GM23338 (cell line): ENCODE measurements at regions not wholly inside any gene's neighbourhood (a gene's known extent, or its start where the extent isn't known, plus 50 kb on each side); places are given as distances from the start of the nearest gene placed in this dataset.

Experiments used
- ATAC-seq: fragments of 200-7000 bp; cut with Tn5 transposase; 3 replicates; pipeline ENCODE4 v1.9.1; 2020
- DNase-seq: peaks from one replicate; pipeline ENCODE4 v3.0.0-alpha.2; 2015; ENCODE audit warnings: low spot score
- H2AFZ ChIP-seq: fragments of 200-600 bp; sonication (generic); 2 replicates; pipeline ENCODE4 v1.8.0; 2016; ENCODE audit warnings: antibody characterized with exemption, mild to moderate bottlenecking, moderate library complexity
- H3F3A ChIP-seq: fragments of 200-600 bp; sonication (generic); replicated peaks from 2 replicates; pipeline ENCODE4 v1.8.0; 2017; ENCODE audit warnings: antibody characterized with exemption, mixed run types, low read depth
- H3K27ac ChIP-seq: fragments of 200-600 bp; sonication (generic); 2 replicates; pipeline ENCODE4 v1.6.1; 2016; ENCODE audit warnings: low read depth
- H3K27me3 ChIP-seq: fragments of 200-600 bp; sonication (generic); 2 replicates; pipeline ENCODE4 v1.8.0; 2016; ENCODE audit warnings: mild to moderate bottlenecking, mixed run types, moderate library complexity; ENCODE audit not compliant: insufficient read depth
- H3K36me3 ChIP-seq: fragments of 200-600 bp; sonication (generic); 2 replicates; pipeline ENCODE4 v1.8.0; 2016; ENCODE audit warnings: mild to moderate bottlenecking; ENCODE audit not compliant: insufficient read depth
- H3K4me1 ChIP-seq: fragments of 200-600 bp; sonication (generic); 2 replicates; pipeline ENCODE4 v1.8.0; 2016; ENCODE audit warnings: mild to moderate bottlenecking, moderate library complexity; ENCODE audit not compliant: insufficient read depth
- H3K4me2 ChIP-seq: fragments of 200-600 bp; sonication (generic); 2 replicates; pipeline ENCODE4 v1.7.1; 2017; ENCODE audit warnings: mixed run types
- H3K4me3 ChIP-seq: fragments of 200-600 bp; sonication (generic); 2 replicates; pipeline ENCODE4 v1.6.1; 2016; ENCODE audit warnings: mixed run types
- H3K79me2 ChIP-seq: fragments of 200-600 bp; sonication (generic); replicated peaks from 2 replicates; pipeline ENCODE4 v1.8.0; 2017; ENCODE audit warnings: mild to moderate bottlenecking; ENCODE audit not compliant: insufficient read depth
- H3K9me2 ChIP-seq: fragments of 200-600 bp; sonication (generic); 2 replicates; pipeline ENCODE4 v1.8.0; 2017; ENCODE audit not compliant: insufficient read depth
- H4K20me1 ChIP-seq: fragments of 200-600 bp; sonication (generic); replicated peaks from 2 replicates; pipeline ENCODE4 v1.8.0; 2017; ENCODE audit warnings: mild to moderate bottlenecking; ENCODE audit not compliant: insufficient read depth
- H3K27ac Mint-ChIP-seq: 2 replicates; pipeline ENCODE4 v1.8.0; 2020; ENCODE audit warnings: inconsistent platforms, mild to moderate bottlenecking, moderate library complexity, mixed read lengths
- H3K27me3 Mint-ChIP-seq: 3 replicates; pipeline ENCODE4 v1.8.0; 2022; ENCODE audit warnings: low read depth, mild to moderate bottlenecking, moderate library complexity, mixed read lengths, inconsistent platforms; ENCODE audit not compliant: insufficient read depth, poor library complexity
- H3K36me3 Mint-ChIP-seq: 3 replicates; pipeline ENCODE4 v1.8.0; 2021; ENCODE audit warnings: low read depth, mild to moderate bottlenecking, inconsistent platforms, moderate library complexity, mixed read lengths
- H3K4me1 Mint-ChIP-seq: 3 replicates; pipeline ENCODE4 v1.8.0; 2020; ENCODE audit warnings: mild to moderate bottlenecking, inconsistent platforms, mixed read lengths
- H3K4me3 Mint-ChIP-seq: 3 replicates; pipeline ENCODE4 v1.8.0; 2021; ENCODE audit warnings: moderate library complexity, mild to moderate bottlenecking, inconsistent platforms, mixed read lengths
- H3K9me3 Mint-ChIP-seq: 3 replicates; pipeline ENCODE4 v1.8.0; 2020; ENCODE audit warnings: moderate library complexity, mild to moderate bottlenecking, inconsistent platforms, mixed read lengths
- CTCF ChIP-seq, 2 experiments: fragments of 200-600 bp in 1 of 2; sonication (generic) in 1 of 2; conservative IDR thresholded peaks; 2 replicates each; pipeline versions ENCODE4 v1.5.1 to v1.6.1; 2016 to 2017; ENCODE audit warnings: antibody characterized with exemption in 2 of 2, low read depth in 2 of 2, mild to moderate bottlenecking in 2 of 2, moderate library complexity in 1 of 2
- EZH2phosphoT487 ChIP-seq: fragments of 200-600 bp; sonication (generic); IDR thresholded peaks from one replicate; pipeline ENCODE4 v1.8.1; 2018; ENCODE audit warnings: antibody characterized with exemption; ENCODE audit not compliant: unreplicated experiment
- POLR2AphosphoS5 ChIP-seq: IDR thresholded peaks from 2 replicates; pipeline ENCODE4 v1.6.1; 2016; ENCODE audit warnings: antibody characterized with exemption, low read depth
- STAT1 ChIP-seq: IDR thresholded peaks from one replicate; pipeline ENCODE4 v1.6.1; 2016; ENCODE audit warnings: antibody characterized with exemption; ENCODE audit not compliant: unreplicated experiment
- TF ChIP-seq, protein P1 (sequence below): fragments of 250-450 bp; sonication (Bioruptor Pico); IDR thresholded peaks from 2 replicates; pipeline ENCODE4 v1.5.0; 2020; ENCODE audit warnings: mild to moderate bottlenecking, moderate library complexity

DNA sequence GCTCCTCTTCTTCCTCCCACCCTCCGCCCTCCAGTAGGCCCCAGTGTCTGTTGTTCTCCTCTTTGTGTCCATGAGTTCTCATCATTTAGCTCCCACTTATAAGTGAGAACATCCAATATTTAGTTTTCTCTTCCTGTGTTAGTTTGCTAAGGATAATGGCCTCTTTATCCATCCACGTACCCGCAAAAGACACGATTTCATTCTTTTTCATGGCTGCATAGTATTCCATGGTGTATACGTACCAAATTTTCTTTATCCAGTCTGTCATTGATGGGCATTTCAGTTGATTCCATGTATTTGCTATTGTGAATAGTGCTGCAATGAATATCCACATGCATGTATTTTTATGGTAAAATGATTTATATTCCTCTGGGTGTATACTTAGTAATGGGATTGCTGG is 82.2 kb downstream of the COPS8 start (continued):
- TF ChIP-seq, protein P1, sequence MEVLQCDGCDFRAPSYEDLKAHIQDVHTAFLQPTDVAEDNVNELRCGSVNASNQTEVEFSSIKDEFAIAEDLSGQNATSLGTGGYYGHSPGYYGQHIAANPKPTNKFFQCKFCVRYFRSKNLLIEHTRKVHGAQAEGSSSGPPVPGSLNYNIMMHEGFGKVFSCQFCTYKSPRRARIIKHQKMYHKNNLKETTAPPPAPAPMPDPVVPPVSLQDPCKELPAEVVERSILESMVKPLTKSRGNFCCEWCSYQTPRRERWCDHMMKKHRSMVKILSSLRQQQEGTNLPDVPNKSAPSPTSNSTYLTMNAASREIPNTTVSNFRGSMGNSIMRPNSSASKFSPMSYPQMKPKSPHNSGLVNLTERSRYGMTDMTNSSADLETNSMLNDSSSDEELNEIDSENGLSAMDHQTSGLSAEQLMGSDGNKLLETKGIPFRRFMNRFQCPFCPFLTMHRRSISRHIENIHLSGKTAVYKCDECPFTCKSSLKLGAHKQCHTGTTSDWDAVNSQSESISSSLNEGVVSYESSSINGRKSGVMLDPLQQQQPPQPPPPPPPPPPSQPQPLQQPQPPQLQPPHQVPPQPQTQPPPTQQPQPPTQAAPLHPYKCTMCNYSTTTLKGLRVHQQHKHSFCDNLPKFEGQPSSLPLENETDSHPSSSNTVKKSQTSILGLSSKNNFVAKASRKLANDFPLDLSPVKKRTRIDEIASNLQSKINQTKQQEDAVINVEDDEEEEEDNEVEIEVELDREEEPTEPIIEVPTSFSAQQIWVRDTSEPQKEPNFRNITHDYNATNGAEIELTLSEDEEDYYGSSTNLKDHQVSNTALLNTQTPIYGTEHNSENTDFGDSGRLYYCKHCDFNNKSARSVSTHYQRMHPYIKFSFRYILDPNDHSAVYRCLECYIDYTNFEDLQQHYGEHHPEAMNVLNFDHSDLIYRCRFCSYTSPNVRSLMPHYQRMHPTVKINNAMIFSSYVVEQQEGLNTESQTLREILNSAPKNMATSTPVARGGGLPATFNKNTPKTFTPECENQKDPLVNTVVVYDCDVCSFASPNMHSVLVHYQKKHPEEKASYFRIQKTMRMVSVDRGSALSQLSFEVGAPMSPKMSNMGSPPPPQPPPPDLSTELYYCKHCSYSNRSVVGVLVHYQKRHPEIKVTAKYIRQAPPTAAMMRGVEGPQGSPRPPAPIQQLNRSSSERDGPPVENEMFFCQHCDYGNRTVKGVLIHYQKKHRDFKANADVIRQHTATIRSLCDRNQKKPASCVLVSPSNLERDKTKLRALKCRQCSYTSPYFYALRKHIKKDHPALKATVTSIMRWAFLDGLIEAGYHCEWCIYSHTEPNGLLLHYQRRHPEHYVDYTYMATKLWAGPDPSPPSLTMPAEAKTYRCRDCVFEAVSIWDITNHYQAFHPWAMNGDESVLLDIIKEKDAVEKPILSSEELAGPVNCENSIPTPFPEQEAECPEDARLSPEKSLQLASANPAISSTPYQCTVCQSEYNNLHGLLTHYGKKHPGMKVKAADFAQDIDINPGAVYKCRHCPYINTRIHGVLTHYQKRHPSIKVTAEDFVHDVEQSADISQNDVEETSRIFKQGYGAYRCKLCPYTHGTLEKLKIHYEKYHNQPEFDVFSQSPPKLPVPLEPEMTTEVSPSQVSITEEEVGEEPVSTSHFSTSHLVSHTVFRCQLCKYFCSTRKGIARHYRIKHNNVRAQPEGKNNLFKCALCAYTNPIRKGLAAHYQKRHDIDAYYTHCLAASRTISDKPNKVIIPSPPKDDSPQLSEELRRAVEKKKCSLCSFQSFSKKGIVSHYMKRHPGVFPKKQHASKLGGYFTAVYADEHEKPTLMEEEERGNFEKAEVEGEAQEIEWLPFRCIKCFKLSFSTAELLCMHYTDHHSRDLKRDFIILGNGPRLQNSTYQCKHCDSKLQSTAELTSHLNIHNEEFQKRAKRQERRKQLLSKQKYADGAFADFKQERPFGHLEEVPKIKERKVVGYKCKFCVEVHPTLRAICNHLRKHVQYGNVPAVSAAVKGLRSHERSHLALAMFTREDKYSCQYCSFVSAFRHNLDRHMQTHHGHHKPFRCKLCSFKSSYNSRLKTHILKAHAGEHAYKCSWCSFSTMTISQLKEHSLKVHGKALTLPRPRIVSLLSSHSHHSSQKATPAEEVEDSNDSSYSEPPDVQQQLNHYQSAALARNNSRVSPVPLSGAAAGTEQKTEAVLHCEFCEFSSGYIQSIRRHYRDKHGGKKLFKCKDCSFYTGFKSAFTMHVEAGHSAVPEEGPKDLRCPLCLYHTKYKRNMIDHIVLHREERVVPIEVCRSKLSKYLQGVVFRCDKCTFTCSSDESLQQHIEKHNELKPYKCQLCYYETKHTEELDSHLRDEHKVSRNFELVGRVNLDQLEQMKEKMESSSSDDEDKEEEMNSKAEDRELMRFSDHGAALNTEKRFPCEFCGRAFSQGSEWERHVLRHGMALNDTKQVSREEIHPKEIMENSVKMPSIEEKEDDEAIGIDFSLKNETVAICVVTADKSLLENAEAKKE (CRISPR knock-in tag): no peak

GRCh38 chr2:237170020-237170419 is 84.3 kb downstream of the COPS8 start:
- peaks cover 12% of the 10 kb centered on the region for H3K4me1 Mint-ChIP-seq
- no peak for ATAC-seq
- Histone ChIP-seq H2AFZ (no peak overlapping the region), H3K4me3 (no peak overlapping the region), H3K79me2 (no peaks in the 10 kb centered on the region), H3K4me2 (no peak overlapping the region), H3K27ac (no peak overlapping the region), H3K27me3 (no peaks in the 10 kb centered on the region), H3K9me2 (peaks cover 6% of the 10 kb centered on the region; the same call in 1 of the 2 replicates), H3K4me1 (no peaks in the 10 kb centered on the region; the same call in 1 of the 2 replicates), H3F3A (no peaks in the 10 kb centered on the region), H3K36me3 (peaks cover 5% of the 10 kb centered on the region; the same call in 1 of the 2 replicates), H4K20me1 (no peaks in the 10 kb centered on the region)
- no peak overlapping the region for H3K4me3 Mint-ChIP-seq
- peaks cover 11% of the 10 kb centered on the region; the same call in 1 of the 3 replicates for H3K36me3 Mint-ChIP-seq
- TF ChIP-seq POLR2AphosphoS5 (no peak), EZH2phosphoT487 (no peak), STAT1 (no peak)
- peaks cover 24% of the 10 kb centered on the region for H3K9me3 Mint-ChIP-seq
- peaks cover 6% of the 10 kb centered on the region for H3K27me3 Mint-ChIP-seq
- no peak for DNase-seq
- no peak overlapping the region for H3K27ac Mint-ChIP-seq

DNA sequence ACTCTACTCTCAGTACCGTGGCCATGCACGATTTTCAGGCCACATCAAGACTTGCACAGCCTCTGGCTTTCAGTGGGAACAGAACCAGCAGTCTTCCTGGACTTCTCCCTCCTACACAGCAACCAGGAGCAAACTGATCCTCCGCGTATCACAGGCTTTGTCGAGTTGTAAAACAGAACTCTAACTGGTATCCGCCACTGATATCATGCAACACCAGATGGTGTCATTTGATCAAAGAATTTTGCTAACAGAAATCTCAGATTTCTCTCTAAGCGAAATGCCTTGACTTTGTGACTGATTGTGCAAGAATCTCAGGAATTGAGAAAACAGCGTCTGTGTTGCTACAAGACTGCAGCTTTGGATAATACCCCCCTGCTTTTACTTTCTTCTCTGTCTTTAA is 85.7 kb downstream of the COPS8 start:
- no peak overlapping the region for H3K4me2 ChIP-seq
- peak; percentile 18 for DNase-seq
- H3K9me2 ChIP-seq: no peaks in the 10 kb centered on the region; the same call in 1 of the 2 replicates
- no peak overlapping the region for H3K27ac ChIP-seq
- peaks cover 11% of the 10 kb centered on the region; the same call in 2 of the 3 replicates for H3K36me3 Mint-ChIP-seq
- H3K4me3 Mint-ChIP-seq: no peak overlapping the region
- no peak overlapping the region for H3K4me3 ChIP-seq
- H3K79me2 ChIP-seq: no peaks in the 10 kb centered on the region
- no peaks in the 10 kb centered on the region; the same call in 1 of the 2 replicates for H3K4me1 ChIP-seq
- no peaks in the 10 kb centered on the region for H3F3A ChIP-seq
- H3K27me3 ChIP-seq: no peaks in the 10 kb centered on the region
- H4K20me1 ChIP-seq: no peaks in the 10 kb centered on the region
- peaks cover 5% of the 10 kb centered on the region; the same call in 1 of the 2 replicates for H3K36me3 ChIP-seq
- H3K27ac Mint-ChIP-seq: peak overlapping the region; percentile 28; the same call in 1 of the 2 replicates
- peak overlapping the region; percentile 20; the same call in 1 of the 2 replicates for H2AFZ ChIP-seq
- no peak for ATAC-seq
- peaks cover 6% of the 10 kb centered on the region for H3K4me1 Mint-ChIP-seq
- H3K9me3 Mint-ChIP-seq: peaks cover 24% of the 10 kb centered on the region
- peaks cover 6% of the 10 kb centered on the region for H3K27me3 Mint-ChIP-seq
- peak in 1 of 2 experiments; percentile 16; a peak in 1 of 4 replicates for TF ChIP-seq CTCF (conservative IDR thresholded peaks at IDR 0.05; ENCODE audit: low read depth in 2 of 2)
